ENCODE measurements at regions not wholly inside any gene's neighbourhood (a gene's known extent, or its start where the extent isn't known, plus 50 kb on each side); places are given as distances from the start of the nearest gene placed in this dataset.

GRCh38 chr9:117979914-117980313 lies 275.7 kb downstream of the TLR4 start:
- TF ChIP-seq ZC3H10 (CRISPR knock-in tag; IDR thresholded peaks at IDR 0.05) (no peak), ISL1 (CRISPR knock-in tag; IDR thresholded peaks at IDR 0.05) (no peak), ARNTL (CRISPR knock-in tag; IDR thresholded peaks at IDR 0.05; ENCODE audit: borderline replicate concordance, low read depth) (no peak), CSDC2 (CRISPR knock-in tag; IDR thresholded peaks at IDR 0.05) (no peak), PATZ1 (CRISPR knock-in tag; IDR thresholded peaks at IDR 0.05; ENCODE audit: borderline replicate concordance) (no peak), CSRNP3 (CRISPR knock-in tag; IDR thresholded peaks at IDR 0.05) (no peak), ZNF565 (CRISPR knock-in tag; conservative IDR thresholded peaks at IDR 0.05; ENCODE audit: low read depth) (no peak), ESRRG (CRISPR knock-in tag; IDR thresholded peaks at IDR 0.05) (no peak), OSR1 (CRISPR knock-in tag; IDR thresholded peaks at IDR 0.05) (no peak), TCF4 (CRISPR knock-in tag; IDR thresholded peaks at IDR 0.05; ENCODE audit: borderline replicate concordance) (no peak), TOX (CRISPR knock-in tag; IDR thresholded peaks at IDR 0.05; ENCODE audit: borderline replicate concordance) (no peak), ZNF70 (CRISPR knock-in tag; IDR thresholded peaks at IDR 0.05) (no peak), ZNF8 (CRISPR knock-in tag; IDR thresholded peaks at IDR 0.05) (no peak)
- TF ChIP-seq, protein P1, sequence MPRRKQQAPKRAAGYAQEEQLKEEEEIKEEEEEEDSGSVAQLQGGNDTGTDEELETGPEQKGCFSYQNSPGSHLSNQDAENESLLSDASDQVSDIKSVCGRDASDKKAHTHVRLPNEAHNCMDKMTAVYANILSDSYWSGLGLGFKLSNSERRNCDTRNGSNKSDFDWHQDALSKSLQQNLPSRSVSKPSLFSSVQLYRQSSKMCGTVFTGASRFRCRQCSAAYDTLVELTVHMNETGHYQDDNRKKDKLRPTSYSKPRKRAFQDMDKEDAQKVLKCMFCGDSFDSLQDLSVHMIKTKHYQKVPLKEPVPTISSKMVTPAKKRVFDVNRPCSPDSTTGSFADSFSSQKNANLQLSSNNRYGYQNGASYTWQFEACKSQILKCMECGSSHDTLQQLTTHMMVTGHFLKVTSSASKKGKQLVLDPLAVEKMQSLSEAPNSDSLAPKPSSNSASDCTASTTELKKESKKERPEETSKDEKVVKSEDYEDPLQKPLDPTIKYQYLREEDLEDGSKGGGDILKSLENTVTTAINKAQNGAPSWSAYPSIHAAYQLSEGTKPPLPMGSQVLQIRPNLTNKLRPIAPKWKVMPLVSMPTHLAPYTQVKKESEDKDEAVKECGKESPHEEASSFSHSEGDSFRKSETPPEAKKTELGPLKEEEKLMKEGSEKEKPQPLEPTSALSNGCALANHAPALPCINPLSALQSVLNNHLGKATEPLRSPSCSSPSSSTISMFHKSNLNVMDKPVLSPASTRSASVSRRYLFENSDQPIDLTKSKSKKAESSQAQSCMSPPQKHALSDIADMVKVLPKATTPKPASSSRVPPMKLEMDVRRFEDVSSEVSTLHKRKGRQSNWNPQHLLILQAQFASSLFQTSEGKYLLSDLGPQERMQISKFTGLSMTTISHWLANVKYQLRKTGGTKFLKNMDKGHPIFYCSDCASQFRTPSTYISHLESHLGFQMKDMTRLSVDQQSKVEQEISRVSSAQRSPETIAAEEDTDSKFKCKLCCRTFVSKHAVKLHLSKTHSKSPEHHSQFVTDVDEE (CRISPR knock-in tag; IDR thresholded peaks at IDR 0.05) = no peak
- TF ChIP-seq, protein P2, sequence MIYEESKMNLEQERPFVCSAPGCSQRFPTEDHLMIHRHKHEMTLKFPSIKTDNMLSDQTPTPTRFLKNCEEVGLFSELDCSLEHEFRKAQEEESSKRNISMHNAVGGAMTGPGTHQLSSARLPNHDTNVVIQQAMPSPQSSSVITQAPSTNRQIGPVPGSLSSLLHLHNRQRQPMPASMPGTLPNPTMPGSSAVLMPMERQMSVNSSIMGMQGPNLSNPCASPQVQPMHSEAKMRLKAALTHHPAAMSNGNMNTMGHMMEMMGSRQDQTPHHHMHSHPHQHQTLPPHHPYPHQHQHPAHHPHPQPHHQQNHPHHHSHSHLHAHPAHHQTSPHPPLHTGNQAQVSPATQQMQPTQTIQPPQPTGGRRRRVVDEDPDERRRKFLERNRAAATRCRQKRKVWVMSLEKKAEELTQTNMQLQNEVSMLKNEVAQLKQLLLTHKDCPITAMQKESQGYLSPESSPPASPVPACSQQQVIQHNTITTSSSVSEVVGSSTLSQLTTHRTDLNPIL (CRISPR knock-in tag; IDR thresholded peaks at IDR 0.05; ENCODE audit: low read depth) = no peak
- no peak for ATAC-seq

- no peak for ATAC-seq
- no peak for TF ChIP-seq ZNF8 (CRISPR knock-in tag; IDR thresholded peaks at IDR 0.05)
- TF ChIP-seq, protein P3, sequence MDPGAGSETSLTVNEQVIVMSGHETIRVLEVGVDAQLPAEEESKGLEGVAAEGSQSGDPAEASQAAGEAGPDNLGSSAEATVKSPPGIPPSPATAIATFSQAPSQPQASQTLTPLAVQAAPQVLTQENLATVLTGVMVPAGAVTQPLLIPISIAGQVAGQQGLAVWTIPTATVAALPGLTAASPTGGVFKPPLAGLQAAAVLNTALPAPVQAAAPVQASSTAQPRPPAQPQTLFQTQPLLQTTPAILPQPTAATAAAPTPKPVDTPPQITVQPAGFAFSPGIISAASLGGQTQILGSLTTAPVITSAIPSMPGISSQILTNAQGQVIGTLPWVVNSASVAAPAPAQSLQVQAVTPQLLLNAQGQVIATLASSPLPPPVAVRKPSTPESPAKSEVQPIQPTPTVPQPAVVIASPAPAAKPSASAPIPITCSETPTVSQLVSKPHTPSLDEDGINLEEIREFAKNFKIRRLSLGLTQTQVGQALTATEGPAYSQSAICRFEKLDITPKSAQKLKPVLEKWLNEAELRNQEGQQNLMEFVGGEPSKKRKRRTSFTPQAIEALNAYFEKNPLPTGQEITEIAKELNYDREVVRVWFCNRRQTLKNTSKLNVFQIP (CRISPR knock-in tag; IDR thresholded peaks at IDR 0.05; ENCODE audit: borderline replicate concordance, low read depth) = no peak
- TF ChIP-seq CSDC2 (CRISPR knock-in tag; IDR thresholded peaks at IDR 0.05) = no peak
- no peak for TF ChIP-seq TOX (CRISPR knock-in tag; IDR thresholded peaks at IDR 0.05; ENCODE audit: borderline replicate concordance)
- no peak for TF ChIP-seq RARB (CRISPR knock-in tag; IDR thresholded peaks at IDR 0.05)
- no peak for TF ChIP-seq ISL1 (CRISPR knock-in tag; IDR thresholded peaks at IDR 0.05)
- TF ChIP-seq ARNTL (CRISPR knock-in tag; IDR thresholded peaks at IDR 0.05; ENCODE audit: borderline replicate concordance, low read depth) = no peak
- no peak for TF ChIP-seq ZC3H10 (CRISPR knock-in tag; IDR thresholded peaks at IDR 0.05)
- no peak for TF ChIP-seq PATZ1 (CRISPR knock-in tag; IDR thresholded peaks at IDR 0.05; ENCODE audit: borderline replicate concordance)
- TF ChIP-seq ZFP3 (CRISPR knock-in tag; IDR thresholded peaks at IDR 0.05) = no peak
- no peak for TF ChIP-seq PPARA (CRISPR knock-in tag; IDR thresholded peaks at IDR 0.05; ENCODE audit: borderline replicate concordance)
- no peak for TF ChIP-seq BACH2 (CRISPR knock-in tag; IDR thresholded peaks at IDR 0.05; ENCODE audit: borderline replicate concordance)
- no peak for TF ChIP-seq CSRNP3 (CRISPR knock-in tag; IDR thresholded peaks at IDR 0.05)
- TF ChIP-seq, protein P2 (CRISPR knock-in tag; IDR thresholded peaks at IDR 0.05; ENCODE audit: low read depth) = no peak
- TF ChIP-seq ZNF70 (CRISPR knock-in tag; IDR thresholded peaks at IDR 0.05) = no peak
- TF ChIP-seq SNAI2 (CRISPR knock-in tag; IDR thresholded peaks at IDR 0.05) = no peak
- no peak for TF ChIP-seq ESRRG (CRISPR knock-in tag; IDR thresholded peaks at IDR 0.05)
- TF ChIP-seq, protein P1 (CRISPR knock-in tag; IDR thresholded peaks at IDR 0.05) = no peak
- no peak for TF ChIP-seq OSR1 (CRISPR knock-in tag; IDR thresholded peaks at IDR 0.05)
Observed at GRCh38 chr9:117987945-117988344, 283.7 kb downstream of the TLR4 start.
